Endothelial cell (in vitro differentiated cells): ENCODE measurements at regions not wholly inside any gene's neighbourhood (a gene's known extent, or its start where the extent isn't known, plus 50 kb on each side); places are given as distances from the start of the nearest gene placed in this dataset.

Experiments used
- DNase-seq: peaks from one replicate; pipeline ENCODE4 v3.0.0; 2021; ENCODE audit warnings: low spot score
- H3K27ac Mint-ChIP-seq: one replicate; pipeline ENCODE4 v1.8.0; 2021; ENCODE audit warnings: mixed read lengths, inconsistent platforms; ENCODE audit not compliant: unreplicated experiment
- H3K27me3 Mint-ChIP-seq: one replicate; pipeline ENCODE4 v1.8.0; 2021; ENCODE audit warnings: mild to moderate bottlenecking, moderate library complexity, mixed read lengths, inconsistent platforms; ENCODE audit not compliant: unreplicated experiment
- H3K36me3 Mint-ChIP-seq: one replicate; pipeline ENCODE4 v1.8.0; 2021; ENCODE audit warnings: mild to moderate bottlenecking, low read depth, mixed read lengths, inconsistent platforms; ENCODE audit not compliant: unreplicated experiment
- H3K4me1 Mint-ChIP-seq: one replicate; pipeline ENCODE4 v1.8.0; 2021; ENCODE audit warnings: mild to moderate bottlenecking, mixed read lengths, inconsistent platforms; ENCODE audit not compliant: unreplicated experiment
- H3K4me3 Mint-ChIP-seq: one replicate; pipeline ENCODE4 v1.8.0; 2021; ENCODE audit warnings: mild to moderate bottlenecking, mixed read lengths, inconsistent platforms; ENCODE audit not compliant: unreplicated experiment
- H3K9me3 Mint-ChIP-seq: one replicate; pipeline ENCODE4 v1.8.0; 2021; ENCODE audit warnings: mixed read lengths, inconsistent platforms; ENCODE audit not compliant: unreplicated experiment
- TF ChIP-seq, protein P1 (sequence below): fragments of 200-600 bp; sonication (generic); IDR thresholded peaks from one replicate; pipeline ENCODE4 v1.5.0; 2021; ENCODE audit warnings: antibody characterized with exemption; ENCODE audit not compliant: unreplicated experiment

GRCh38 chr1:80258659-80259058, 1252.1 kb upstream of the ADGRL4 start:
- Mint-ChIP-seq H3K36me3 (no peaks in the 10 kb centered on the region), H3K9me3 (peaks cover 7% of the 10 kb centered on the region), H3K4me3 (no peak overlapping the region), H3K27me3 (peaks cover 1% of the 10 kb centered on the region), H3K27ac (no peak overlapping the region), H3K4me1 (no peaks in the 10 kb centered on the region)
- no peak for DNase-seq
- TF ChIP-seq, protein P1, sequence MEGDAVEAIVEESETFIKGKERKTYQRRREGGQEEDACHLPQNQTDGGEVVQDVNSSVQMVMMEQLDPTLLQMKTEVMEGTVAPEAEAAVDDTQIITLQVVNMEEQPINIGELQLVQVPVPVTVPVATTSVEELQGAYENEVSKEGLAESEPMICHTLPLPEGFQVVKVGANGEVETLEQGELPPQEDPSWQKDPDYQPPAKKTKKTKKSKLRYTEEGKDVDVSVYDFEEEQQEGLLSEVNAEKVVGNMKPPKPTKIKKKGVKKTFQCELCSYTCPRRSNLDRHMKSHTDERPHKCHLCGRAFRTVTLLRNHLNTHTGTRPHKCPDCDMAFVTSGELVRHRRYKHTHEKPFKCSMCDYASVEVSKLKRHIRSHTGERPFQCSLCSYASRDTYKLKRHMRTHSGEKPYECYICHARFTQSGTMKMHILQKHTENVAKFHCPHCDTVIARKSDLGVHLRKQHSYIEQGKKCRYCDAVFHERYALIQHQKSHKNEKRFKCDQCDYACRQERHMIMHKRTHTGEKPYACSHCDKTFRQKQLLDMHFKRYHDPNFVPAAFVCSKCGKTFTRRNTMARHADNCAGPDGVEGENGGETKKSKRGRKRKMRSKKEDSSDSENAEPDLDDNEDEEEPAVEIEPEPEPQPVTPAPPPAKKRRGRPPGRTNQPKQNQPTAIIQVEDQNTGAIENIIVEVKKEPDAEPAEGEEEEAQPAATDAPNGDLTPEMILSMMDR: no peak

GRCh38 chr1:80251591-80251990, 1245.1 kb upstream of the ADGRL4 start:
- no peak overlapping the region for H3K27ac Mint-ChIP-seq
- H3K9me3 Mint-ChIP-seq: no peaks in the 10 kb centered on the region
- TF ChIP-seq, protein P1: no peak
- H3K4me3 Mint-ChIP-seq: no peak overlapping the region
- no peak for DNase-seq
- H3K36me3 Mint-ChIP-seq: no peaks in the 10 kb centered on the region
- H3K27me3 Mint-ChIP-seq: no peaks in the 10 kb centered on the region
- no peaks in the 10 kb centered on the region for H3K4me1 Mint-ChIP-seq

DNA sequence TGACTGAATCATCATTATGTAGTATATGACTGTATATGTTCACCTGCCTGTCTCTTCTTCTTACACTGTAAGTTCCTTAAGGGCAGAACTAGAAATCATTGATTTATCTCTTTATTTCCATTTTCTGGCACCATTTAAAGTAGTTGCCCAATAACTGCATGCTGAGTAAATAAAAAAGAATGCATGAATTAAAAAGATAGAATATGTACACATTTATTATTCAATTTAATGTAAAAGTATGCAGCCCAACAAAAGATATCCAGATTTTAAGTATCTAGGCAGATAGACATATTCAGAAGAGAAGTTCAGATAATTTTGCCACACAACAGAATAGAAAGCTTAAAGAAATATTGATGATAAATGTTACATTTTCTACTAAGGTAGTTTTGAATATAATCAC, 1244.6 kb upstream of the ADGRL4 start:
- TF ChIP-seq, protein P1: no peak
- Mint-ChIP-seq H3K4me1 (no peaks in the 10 kb centered on the region), H3K9me3 (no peaks in the 10 kb centered on the region), H3K27me3 (no peaks in the 10 kb centered on the region), H3K36me3 (no peaks in the 10 kb centered on the region), H3K27ac (no peak overlapping the region), H3K4me3 (no peak overlapping the region)
- no peak for DNase-seq

DNA sequence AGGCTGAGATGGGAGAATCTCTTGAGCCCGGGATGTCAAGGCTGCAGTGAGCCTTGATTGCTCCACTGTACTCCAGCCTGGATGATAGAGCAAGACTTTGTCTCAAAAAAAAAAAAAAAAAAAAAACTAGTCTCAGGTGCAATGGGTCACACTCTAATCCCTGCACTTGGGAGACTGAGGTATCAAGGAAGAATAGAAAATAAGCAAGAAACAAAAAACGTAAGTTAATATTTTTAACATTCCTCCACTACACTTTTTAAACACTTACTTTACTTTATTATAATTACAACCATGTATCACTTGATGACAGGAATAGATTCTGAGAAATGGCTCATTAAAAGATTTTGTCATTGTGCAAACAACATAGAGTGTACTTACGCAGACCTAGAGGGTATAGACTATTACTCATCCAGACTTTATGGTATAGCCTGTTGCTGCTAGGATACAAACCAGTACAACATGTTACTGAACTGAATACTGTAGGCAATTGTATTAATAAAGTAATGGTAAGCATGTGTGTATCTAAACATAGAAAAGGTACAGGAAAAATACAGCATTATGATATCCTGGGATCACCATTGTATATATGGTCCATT, 1244.1 kb upstream of the ADGRL4 start:
- no peaks in the 10 kb centered on the region for H3K27me3 Mint-ChIP-seq
- TF ChIP-seq, protein P1: no peak
- DNase-seq: no peak
- no peak overlapping the region for H3K4me3 Mint-ChIP-seq
- H3K36me3 Mint-ChIP-seq: no peaks in the 10 kb centered on the region
- no peaks in the 10 kb centered on the region for H3K9me3 Mint-ChIP-seq
- H3K27ac Mint-ChIP-seq: no peak overlapping the region
- no peaks in the 10 kb centered on the region for H3K4me1 Mint-ChIP-seq

DNA sequence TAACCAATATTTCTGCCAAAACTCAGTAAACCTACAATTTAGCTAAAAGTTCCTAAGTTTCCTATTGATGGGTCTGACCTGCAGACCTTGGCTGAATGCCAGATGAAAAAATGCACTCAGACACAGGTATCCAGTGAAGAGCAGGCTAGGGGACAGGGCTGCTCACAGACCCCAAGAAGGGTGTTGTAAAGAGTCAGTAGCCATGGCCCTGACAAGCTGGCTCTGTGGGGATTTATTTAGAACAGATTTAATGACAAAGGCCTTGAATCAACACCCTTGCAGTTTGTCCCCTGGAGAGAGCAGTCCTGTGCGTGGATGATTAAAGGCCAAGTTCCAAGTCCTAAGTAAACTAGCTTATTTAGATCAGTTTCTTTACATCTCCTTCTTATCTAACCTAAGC, 1243.2 kb upstream of the ADGRL4 start:
- H3K27me3 Mint-ChIP-seq: no peaks in the 10 kb centered on the region
- TF ChIP-seq, protein P1: no peak
- H3K9me3 Mint-ChIP-seq: no peaks in the 10 kb centered on the region
- DNase-seq: no peak
- H3K36me3 Mint-ChIP-seq: no peaks in the 10 kb centered on the region
- no peak overlapping the region for H3K27ac Mint-ChIP-seq
- H3K4me1 Mint-ChIP-seq: no peaks in the 10 kb centered on the region
- H3K4me3 Mint-ChIP-seq: no peak overlapping the region
